ENCODE measurements at regions not wholly inside any gene's neighbourhood (a gene's known extent, or its start where the extent isn't known, plus 50 kb on each side); places are given as distances from the start of the nearest gene placed in this dataset.

DNA sequence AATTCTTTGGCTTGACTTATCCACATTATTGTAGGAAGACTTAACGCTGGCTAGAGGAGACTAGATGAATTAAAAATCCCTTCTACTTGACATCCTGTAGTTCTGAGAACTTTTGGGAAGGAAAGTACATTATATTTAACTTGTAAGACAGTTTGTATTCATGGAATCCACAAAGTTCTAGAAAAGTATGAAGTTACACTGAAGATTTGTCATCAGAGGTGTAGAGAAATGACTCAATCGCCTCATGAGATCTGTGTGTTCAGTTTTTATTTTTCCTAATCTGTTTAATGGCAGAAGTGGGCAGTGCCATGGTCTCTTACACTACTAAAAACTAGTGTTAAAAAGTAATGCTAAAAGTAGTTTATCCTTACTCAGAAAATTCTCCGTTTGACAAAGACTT lies 89.1 kb upstream of the SMIM30 start:
- no peak for DNase-seq (ENCODE audit: low read depth)
- TF ChIP-seq, protein P1, sequence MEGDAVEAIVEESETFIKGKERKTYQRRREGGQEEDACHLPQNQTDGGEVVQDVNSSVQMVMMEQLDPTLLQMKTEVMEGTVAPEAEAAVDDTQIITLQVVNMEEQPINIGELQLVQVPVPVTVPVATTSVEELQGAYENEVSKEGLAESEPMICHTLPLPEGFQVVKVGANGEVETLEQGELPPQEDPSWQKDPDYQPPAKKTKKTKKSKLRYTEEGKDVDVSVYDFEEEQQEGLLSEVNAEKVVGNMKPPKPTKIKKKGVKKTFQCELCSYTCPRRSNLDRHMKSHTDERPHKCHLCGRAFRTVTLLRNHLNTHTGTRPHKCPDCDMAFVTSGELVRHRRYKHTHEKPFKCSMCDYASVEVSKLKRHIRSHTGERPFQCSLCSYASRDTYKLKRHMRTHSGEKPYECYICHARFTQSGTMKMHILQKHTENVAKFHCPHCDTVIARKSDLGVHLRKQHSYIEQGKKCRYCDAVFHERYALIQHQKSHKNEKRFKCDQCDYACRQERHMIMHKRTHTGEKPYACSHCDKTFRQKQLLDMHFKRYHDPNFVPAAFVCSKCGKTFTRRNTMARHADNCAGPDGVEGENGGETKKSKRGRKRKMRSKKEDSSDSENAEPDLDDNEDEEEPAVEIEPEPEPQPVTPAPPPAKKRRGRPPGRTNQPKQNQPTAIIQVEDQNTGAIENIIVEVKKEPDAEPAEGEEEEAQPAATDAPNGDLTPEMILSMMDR (conservative IDR thresholded peaks at IDR 0.05; ENCODE audit: low read depth, low read length), result no peak
- no peak overlapping the region for H3K4me3 ChIP-seq (ENCODE audit: low read length)

DNA sequence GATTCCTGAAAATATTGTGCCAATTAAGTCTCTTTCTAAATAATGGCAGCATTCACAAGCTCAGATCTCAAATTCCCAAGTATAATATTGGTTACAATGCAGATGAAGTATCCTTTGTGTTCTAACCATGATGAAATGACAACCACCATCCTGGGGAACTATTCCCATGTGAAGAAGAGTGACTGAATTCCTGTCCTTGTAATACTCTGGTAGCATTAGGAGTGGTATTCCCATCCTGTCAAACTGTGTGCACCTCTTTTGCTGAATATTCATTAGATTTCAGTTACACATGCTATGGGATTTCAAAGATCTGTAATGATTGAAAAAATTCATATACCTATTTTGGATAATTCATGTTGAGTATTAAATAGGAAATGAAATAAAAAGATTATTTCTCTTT lies 86.1 kb upstream of the SMIM30 start:
- no peak overlapping the region for H3K4me3 ChIP-seq (ENCODE audit: low read length)
- no peak for DNase-seq (ENCODE audit: low read depth)
- TF ChIP-seq, protein P1 (conservative IDR thresholded peaks at IDR 0.05; ENCODE audit: low read depth, low read length), result no peak

DNA sequence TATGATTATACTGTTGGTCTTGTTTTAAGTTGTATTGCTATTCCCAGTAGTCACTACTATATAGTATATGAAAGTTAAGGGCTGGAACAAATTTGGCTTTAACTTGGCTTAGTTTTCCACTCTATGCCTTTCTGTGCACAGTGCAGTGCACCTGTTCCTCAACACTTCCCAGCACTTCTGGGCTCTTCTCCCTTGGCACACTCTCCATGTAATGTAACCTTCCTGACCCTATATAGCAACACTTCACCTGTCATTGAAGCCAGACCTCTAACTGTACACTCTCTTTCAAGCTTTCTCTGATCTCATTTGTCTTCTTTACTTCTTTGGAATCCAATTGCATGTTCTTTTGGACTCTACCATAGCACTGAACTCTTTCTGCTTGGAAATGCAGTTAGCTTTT lies 83.9 kb upstream of the SMIM30 start:
- DNase-seq (ENCODE audit: low read depth), result no peak
- TF ChIP-seq, protein P1 (conservative IDR thresholded peaks at IDR 0.05; ENCODE audit: low read depth, low read length), result no peak
- no peak overlapping the region for H3K4me3 ChIP-seq (ENCODE audit: low read length)

DNA sequence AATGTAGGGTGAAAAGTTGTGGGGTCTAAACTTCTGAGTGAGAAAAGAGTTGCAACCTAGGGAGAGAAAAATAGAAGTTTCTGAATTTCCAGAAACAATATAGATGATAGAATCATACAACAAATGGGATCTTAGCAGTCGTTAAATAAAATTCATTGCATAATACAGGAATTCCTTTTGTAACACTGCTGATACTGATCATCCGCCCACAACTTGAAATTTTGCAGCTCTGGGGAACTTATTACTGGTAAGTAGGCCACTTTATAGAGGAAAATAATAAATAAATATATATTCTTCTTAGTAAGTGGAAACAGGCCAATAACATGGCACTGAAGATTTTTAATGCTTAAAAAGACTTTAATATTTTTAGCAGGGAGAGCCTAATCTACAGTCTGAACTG lies 81.9 kb upstream of the SMIM30 start:
- H3K4me3 ChIP-seq (ENCODE audit: low read length), result no peak overlapping the region
- DNase-seq (ENCODE audit: low read depth), result no peak

DNA sequence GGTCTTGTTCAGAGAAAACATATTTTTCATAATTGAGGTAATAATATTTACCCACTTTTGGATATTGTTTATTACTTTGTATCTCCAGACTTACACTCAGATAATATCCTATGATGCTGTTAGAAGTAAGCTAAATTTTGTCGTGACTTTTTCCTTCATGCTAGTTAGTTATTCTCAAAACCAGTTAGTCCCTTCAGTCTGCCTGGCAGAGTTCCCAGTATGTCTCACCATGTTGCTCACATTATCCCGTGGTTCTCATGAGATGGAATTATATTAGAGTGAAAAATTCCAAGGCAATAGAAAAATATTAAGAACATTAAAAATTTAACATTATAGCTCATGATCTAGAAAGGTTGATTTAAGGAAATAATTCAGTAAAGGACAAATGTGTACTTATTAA lies 81.5 kb upstream of the SMIM30 start:
- H3K4me3 ChIP-seq (ENCODE audit: low read length), result no peak overlapping the region
- DNase-seq (ENCODE audit: low read depth), result peak; percentile 93
- TF ChIP-seq, protein P1 (conservative IDR thresholded peaks at IDR 0.05; ENCODE audit: low read depth, low read length), result no peak

More for the DNA sequence above, 81.9 kb upstream of the SMIM30 start:
- TF ChIP-seq, protein P1 (conservative IDR thresholded peaks at IDR 0.05; ENCODE audit: low read depth, low read length), result no peak

DNA sequence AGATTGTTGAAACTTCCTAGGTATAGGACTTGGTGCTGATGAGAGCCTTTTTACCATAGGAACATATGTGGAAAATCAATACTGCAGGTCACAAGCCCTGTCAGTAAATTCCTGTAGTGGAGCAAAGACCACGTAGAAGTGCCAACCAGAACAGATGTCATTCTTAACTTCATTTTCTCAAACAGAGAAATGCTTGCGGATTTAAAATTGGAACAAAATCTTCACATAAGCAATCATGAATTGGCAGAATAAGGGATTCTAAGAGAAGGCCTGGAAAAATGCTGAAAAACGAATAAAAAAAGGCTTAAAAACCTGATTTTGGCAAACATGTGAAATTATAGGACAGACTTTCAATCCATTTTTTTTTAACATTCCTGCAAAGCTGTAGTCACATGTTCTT lies 80.8 kb upstream of the SMIM30 start:
- no peak for DNase-seq (ENCODE audit: low read depth)
- no peak overlapping the region for H3K4me3 ChIP-seq (ENCODE audit: low read length)

DNA sequence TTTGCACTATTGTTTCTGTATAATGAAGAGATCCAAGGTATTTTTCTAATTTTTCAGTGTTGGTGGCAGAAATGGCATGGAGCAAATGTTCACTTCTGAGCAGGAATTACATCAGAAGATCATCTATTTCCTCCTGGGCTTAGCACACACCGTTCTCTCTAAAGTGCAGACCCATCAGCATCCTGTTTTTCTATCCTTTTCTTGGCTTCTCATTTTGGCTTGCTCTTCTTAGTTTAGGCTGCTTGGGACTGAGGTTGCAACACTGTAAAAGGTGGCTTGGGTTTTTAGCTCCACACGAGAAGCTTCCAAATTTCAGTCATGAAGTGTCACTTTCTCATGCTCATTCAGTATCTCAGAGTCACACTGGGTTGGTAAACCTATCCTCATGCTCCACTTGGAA lies 79.9 kb upstream of the SMIM30 start:
- TF ChIP-seq, protein P1 (conservative IDR thresholded peaks at IDR 0.05; ENCODE audit: low read depth, low read length), result no peak
- no peak overlapping the region for H3K4me3 ChIP-seq (ENCODE audit: low read length)
- no peak for DNase-seq (ENCODE audit: low read depth)

More for the DNA sequence above, 80.8 kb upstream of the SMIM30 start:
- TF ChIP-seq, protein P1 (conservative IDR thresholded peaks at IDR 0.05; ENCODE audit: low read depth, low read length), result no peak
